H1 (cell line): ENCODE measurements at regions not wholly inside any gene's neighbourhood (a gene's known extent, or its start where the extent isn't known, plus 50 kb on each side); places are given as distances from the start of the nearest gene placed in this dataset.

ENCODE experiments used
- CTCF ChIA-PET: fragments of 300-600 bp; sonication (Branson Sonifier 250); formaldehyde crosslinking; loops from one replicate; lab custom pipeline; 2021; ENCODE audit not compliant: partially characterized antibody; lab: Charles Lee
- POLR2A ChIA-PET: fragments of 300-600 bp; sonication (Branson Sonifier 250); formaldehyde crosslinking; loops from one replicate; lab custom pipeline; 2021; ENCODE audit warnings: inconsistent platforms; ENCODE audit not compliant: partially characterized antibody; lab: Charles Lee
- DNase-seq, 2 experiments: peaks; one replicate each; pipeline versions ENCODE4 v3.0.0 to v3.0.0-alpha.2; 2010 to 2022; ENCODE audit warnings: low spot score in 2 of 2, low read depth in 1 of 2, mixed read lengths in 1 of 2
- FAIRE-seq: peaks from 2 replicates; lab custom pipeline; 2011; peaks lifted over from hg19 to GRCh38; lab: Jason Lieb, UNC
- H2AFZ ChIP-seq: 2 replicates; pipeline ENCODE4 v1.8.1; 2012; ENCODE audit warnings: low read length, inconsistent platforms
- H2AK5ac ChIP-seq: 2 replicates; pipeline ENCODE4 v1.6.1; 2013; ENCODE audit warnings: low read depth, low read length
- H2BK120ac ChIP-seq: replicated peaks from 2 replicates; pipeline ENCODE3; 2013; ENCODE audit warnings: low read depth, low read length, inconsistent platforms
- H2BK12ac ChIP-seq: 2 replicates; pipeline ENCODE4 v1.6.1; 2013; ENCODE audit warnings: low read depth, low read length
- H2BK15ac ChIP-seq: 2 replicates; pipeline ENCODE4 v1.6.1; 2013; ENCODE audit warnings: low read length
- H2BK20ac ChIP-seq: 2 replicates; pipeline ENCODE4 v1.6.1; 2013; ENCODE audit warnings: low read length
- H2BK5ac ChIP-seq: 2 replicates; pipeline ENCODE4 v1.6.1; 2013; ENCODE audit warnings: low read depth, low read length
- H3K14ac ChIP-seq: 2 replicates; pipeline ENCODE4 v1.6.1; 2013; ENCODE audit warnings: inconsistent platforms; ENCODE audit not compliant: insufficient read length
- H3K18ac ChIP-seq: 2 replicates; pipeline ENCODE4 v1.6.1; 2013; ENCODE audit warnings: low read length; ENCODE audit errors: extremely low read depth
- H3K23ac ChIP-seq: 2 replicates; pipeline ENCODE4 v1.6.1; 2013; ENCODE audit warnings: inconsistent platforms; ENCODE audit not compliant: insufficient read length
- H3K23me2 ChIP-seq: 2 replicates; pipeline ENCODE4 v1.6.1; 2013; ENCODE audit warnings: low read depth, low read length
- H3K27ac ChIP-seq: 2 replicates; pipeline ENCODE4 v1.6.1; 2011; ENCODE audit warnings: low read depth, low read length, inconsistent platforms
- H3K27me3 ChIP-seq, 4 experiments: replicated peaks in 1 of 4; 1 replicate in 1 of 4; 2 replicates in 3 of 4; pipeline versions ENCODE4 v1.6.1 to v1.8.1; 2011 to 2013; ENCODE audit warnings: low read length in 3 of 4, mild to moderate bottlenecking in 3 of 4, inconsistent platforms in 2 of 4, mixed read lengths in 2 of 4, moderate library complexity in 1 of 4; ENCODE audit not compliant: control insufficient read depth in 3 of 4, insufficient read depth in 3 of 4; ENCODE audit errors: extremely low read depth in 1 of 4
- H3K36me3 ChIP-seq, 4 experiments: 2 replicates each; pipeline versions ENCODE4 v1.6.1 to v1.8.1; 2011 to 2013; ENCODE audit warnings: mild to moderate bottlenecking in 4 of 4, low read length in 3 of 4, moderate library complexity in 2 of 4, control low read depth in 1 of 4, inconsistent platforms in 1 of 4; ENCODE audit not compliant: insufficient read depth in 4 of 4, control insufficient read depth in 2 of 4
- H3K4ac ChIP-seq: replicated peaks from 2 replicates; pipeline ENCODE3; 2013; ENCODE audit warnings: low read length, low read depth, mixed read lengths, inconsistent platforms; ENCODE audit not compliant: insufficient read length
- H3K4me1 ChIP-seq, 4 experiments: replicated peaks in 1 of 4; 1 replicate in 1 of 4; 2 replicates in 3 of 4; pipeline versions ENCODE4 v1.6.1 to v1.8.1; 2011 to 2013; ENCODE audit warnings: low read length in 3 of 4, inconsistent platforms in 2 of 4, mixed read lengths in 1 of 4; ENCODE audit not compliant: insufficient read depth in 4 of 4, control insufficient read depth in 3 of 4
- H3K4me2 ChIP-seq, 2 experiments: 2 replicates each; pipeline versions ENCODE4 v1.6.1 to v1.8.1; 2011 to 2013; ENCODE audit warnings: low read depth in 2 of 2, low read length in 2 of 2, control low read depth in 1 of 2, inconsistent platforms in 1 of 2, mild to moderate bottlenecking in 1 of 2; ENCODE audit not compliant: insufficient read depth in 1 of 2
- H3K4me3 ChIP-seq, 4 experiments: fragments of 200-600, 300-600 bp in 1 of 4; sonication (generic), shearing (Covaris generic), sonication (Bioruptor Twin) in 1 of 4; 2 replicates each; pipeline versions ENCODE4 v1.5.1 to v1.8.1; 2011 to 2016; ENCODE audit warnings: low read length in 4 of 4, low read depth in 3 of 4, control low read depth in 2 of 4, inconsistent platforms in 2 of 4, mild to moderate bottlenecking in 2 of 4, mixed read lengths in 1 of 4, moderate library complexity in 1 of 4; ENCODE audit not compliant: insufficient read depth in 2 of 4; ENCODE audit errors: extremely low read depth in 1 of 4
- H3K56ac ChIP-seq: replicated peaks from 2 replicates; pipeline ENCODE3; 2013; ENCODE audit warnings: low read depth, mild to moderate bottlenecking, mixed read lengths, low read length, inconsistent platforms; ENCODE audit not compliant: insufficient read length
- H3K79me1 ChIP-seq: 2 replicates; pipeline ENCODE4 v1.6.1; 2013; ENCODE audit warnings: low read depth, low read length, control low read depth
- H3K79me2 ChIP-seq, 2 experiments: 2 replicates each; pipeline versions ENCODE4 v1.6.1 to v1.8.1; 2012 to 2013; ENCODE audit warnings: low read length in 2 of 2, mild to moderate bottlenecking in 2 of 2, inconsistent platforms in 1 of 2; ENCODE audit not compliant: insufficient read depth in 2 of 2, control insufficient read depth in 1 of 2
- H3K9ac ChIP-seq, 4 experiments: replicated peaks in 1 of 4; 1 replicate in 1 of 4; 2 replicates in 3 of 4; pipeline versions ENCODE4 v1.6.1 to v1.8.1; 2011 to 2013; ENCODE audit warnings: low read depth in 3 of 4, low read length in 3 of 4, control low read depth in 2 of 4, mild to moderate bottlenecking in 2 of 4, moderate library complexity in 2 of 4, inconsistent platforms in 1 of 4; ENCODE audit errors: extremely low read depth in 1 of 4
- H3K9me3 ChIP-seq, 2 experiments: 2 replicates each; pipeline versions ENCODE4 v1.6.1 to v1.8.1; 2012 to 2013; ENCODE audit warnings: mild to moderate bottlenecking in 2 of 2, moderate library complexity in 2 of 2, control low read depth in 1 of 2, inconsistent platforms in 1 of 2, low read depth in 1 of 2, low read length in 1 of 2, mixed read lengths in 1 of 2; ENCODE audit not compliant: insufficient read depth in 2 of 2
- H4K20me1 ChIP-seq, 2 experiments: replicated peaks in 1 of 2; 2 replicates each; pipeline versions ENCODE3 to v1.8.1; 2011 to 2013; ENCODE audit warnings: inconsistent platforms in 2 of 2, low read length in 2 of 2, mild to moderate bottlenecking in 1 of 2; ENCODE audit not compliant: insufficient read depth in 2 of 2, control insufficient read depth in 1 of 2
- H4K5ac ChIP-seq: 2 replicates; pipeline ENCODE4 v1.6.1; 2013; ENCODE audit warnings: low read length, low read depth, mixed read lengths, inconsistent platforms; ENCODE audit not compliant: insufficient read length
- H4K8ac ChIP-seq: 2 replicates; pipeline ENCODE4 v1.8.0; 2013; ENCODE audit warnings: mild to moderate bottlenecking, moderate library complexity, low read length, inconsistent platforms; ENCODE audit not compliant: insufficient read depth; ENCODE audit errors: extremely low read depth
- H4K91ac ChIP-seq: replicated peaks from 2 replicates; pipeline ENCODE3; 2013; ENCODE audit warnings: low read length, mixed read lengths, inconsistent platforms; ENCODE audit not compliant: insufficient read length
- GABPA ChIP-seq: IDR thresholded peaks from 2 replicates; pipeline ENCODE4 v1.6.1; 2011; ENCODE audit warnings: mild to moderate bottlenecking, low read length, moderate library complexity, borderline replicate concordance; ENCODE audit not compliant: insufficient read depth
- POU5F1 ChIP-seq: IDR thresholded peaks from 2 replicates; pipeline ENCODE4 v1.6.1; 2011; ENCODE audit warnings: low read depth, mild to moderate bottlenecking, low read length, moderate library complexity
- SUZ12 ChIP-seq: fragments of 200-600 bp; sonication (generic); IDR thresholded peaks from 2 replicates; pipeline ENCODE4 v1.6.1; 2012; ENCODE audit warnings: mild to moderate bottlenecking, inconsistent platforms, low read length, moderate library complexity, mixed read lengths
- WGBS, 2 experiments: shearing (Covaris generic) in 1 of 2; methylation state at CpG; one replicate each; pipeline versions ENCODE4 v1.1.6 to v1.1.7; 2013 to 2015; ENCODE audit warnings: low lambda C conversion rate in 2 of 2, mixed read lengths in 2 of 2, inconsistent platforms in 1 of 2, low coverage in 1 of 2, missing lambda C conversion rate in 1 of 2; ENCODE audit not compliant: insufficient replicate concordance in 2 of 2, insufficient coverage in 1 of 2, insufficient read length in 1 of 2; ENCODE audit errors: extremely low coverage in 1 of 2, missing lambda C conversion rate in 1 of 2; 5-methylcytosine and 5-hydroxymethylcytosine counted together

- POLR2A ChIA-PET: interaction anchor here (0.6 to 0.7 kb wide), 2 partner anchors 9 to 75 kb away, joined by 3 to 5 read pairs; no protein-coding TSS in a partner anchor
Observed at GRCh38 chr9:23907343-23907742, 81.3 kb upstream of the ELAVL2 start.

More at GRCh38 chr9:23907343-23907742, 81.3 kb upstream of the ELAVL2 start:
- Histone ChIP-seq H3K27me3 (no peaks in the 10 kb centered on the region), H3K4me3 (no peak overlapping the region), H4K20me1 (no peaks in the 10 kb centered on the region), H2AK5ac (no peak overlapping the region), H3K9me3 (no peaks in the 10 kb centered on the region; a peak in 1 of 4 replicates), H3K9ac (no peak overlapping the region), H3K14ac (no peak overlapping the region), H2BK12ac (no peak overlapping the region), H3K4me2 (no peak overlapping the region; a peak in 1 of 4 replicates), H3K4ac (no peak overlapping the region), H3K56ac (no peak overlapping the region), H3K23ac (no peak overlapping the region), H4K5ac (no peak overlapping the region), H2BK5ac (no peak overlapping the region), H3K79me1 (no peaks in the 10 kb centered on the region), H2BK15ac (no peak overlapping the region), H3K18ac (no peak overlapping the region), H3K79me2 (no peaks in the 10 kb centered on the region), H2BK120ac (no peak overlapping the region), H4K8ac (no peak overlapping the region), H3K23me2 (peaks cover under 1% of the 10 kb centered on the region; the same call in 1 of the 2 replicates), H3K4me1 (no peaks in the 10 kb centered on the region), H3K36me3 (no peaks in the 10 kb centered on the region), H2BK20ac (no peak overlapping the region), H3K27ac (no peak overlapping the region), H2AFZ (no peak overlapping the region), H4K91ac (no peak overlapping the region)
- no peak for DNase-seq
- 60% methylated on average over 1 of the region's 1 CpG; no CpG with 5 or more reads in 1 of the 2 experiments for WGBS, 2 experiments
- FAIRE-seq: no peak
- TF ChIP-seq GABPA (no peak), POU5F1 (peak; percentile 78; the same call in 1 of the 2 replicates), SUZ12 (no peak)
- CTCF ChIA-PET: no interaction called here
